Muscle of back (tissue), 3 donors: ENCODE measurements at regions not wholly inside any gene's neighbourhood (a gene's known extent, or its start where the extent isn't known, plus 50 kb on each side); places are given as distances from the start of the nearest gene placed in this dataset.
A peak's percentile ranks its signal among the peaks of the same experiment; 100 is the strongest.
"Not testable (repeated sequence)": the region's sequence is repeated elsewhere in the genome, so short reads cannot be mapped to it uniquely, and the experiment has no call there.

Source experiments
- DNase-seq, 3 donors: peaks; one replicate each; pipeline versions ENCODE4 v3.0.0 to v3.0.0-alpha.2; 2013

GRCh38 chr10:9898633-9899395, 1118.9 kb upstream of the CELF2 start:
- no peak for DNase-seq

- DNase-seq, result peak in 1 of 3 donors; percentile 56
These were observed 1116.9 kb upstream of the CELF2 start for GRCh38 chr10:9900751-9901150.

GRCh38 chr10:9901971-9902370, 1115.7 kb upstream of the CELF2 start:
- DNase-seq, result no peak

- DNase-seq, result peak in 2 of 3 donors; percentile 23 to 59
These were observed 1107.2 kb upstream of the CELF2 start for GRCh38 chr10:9910446-9910845.

- no peak for DNase-seq
These were observed 1106.2 kb upstream of the CELF2 start for GRCh38 chr10:9911488-9911887.

GRCh38 chr10:9913876-9914514, 1103.7 kb upstream of the CELF2 start:
- no peak for DNase-seq

GRCh38 chr10:9921544-9921943, 1096.1 kb upstream of the CELF2 start:
- DNase-seq, result no peak

GRCh38 chr10:9922126-9922870, 1095.4 kb upstream of the CELF2 start:
- peak in 1 of 3 donors; percentile 29 for DNase-seq

- no peak for DNase-seq
These were observed 1091.7 kb upstream of the CELF2 start for GRCh38 chr10:9926003-9926402.

GRCh38 chr10:9926881-9927280, 1090.8 kb upstream of the CELF2 start:
- DNase-seq, result no peak

GRCh38 chr10:9939716-9940115, 1078.0 kb upstream of the CELF2 start:
- no peak for DNase-seq

- no peak for DNase-seq
These were observed 1073.0 kb upstream of the CELF2 start for GRCh38 chr10:9944690-9945089.

GRCh38 chr10:9950070-9950469, 1067.6 kb upstream of the CELF2 start:
- no peak for DNase-seq

GRCh38 chr10:9951481-9952257, 1066.0 kb upstream of the CELF2 start:
- DNase-seq, result peak in 1 of 3 donors; percentile 49

GRCh38 chr10:9957351-9957750, 1060.3 kb upstream of the CELF2 start:
- peak in 1 of 3 donors; percentile 47 for DNase-seq

- not testable (repeated sequence) for DNase-seq
These were observed 1059.8 kb upstream of the CELF2 start for GRCh38 chr10:9957876-9958275.

GRCh38 chr10:9965341-9965740, 1052.3 kb upstream of the CELF2 start:
- DNase-seq, result no peak

GRCh38 chr10:9986786-9987185, 1030.9 kb upstream of the CELF2 start:
- DNase-seq, result no peak

- DNase-seq, result no peak
These were observed 1030.5 kb upstream of the CELF2 start for GRCh38 chr10:9987197-9987596.

- peak; percentile 16 to 62 (median 18) for DNase-seq
These were observed 1025.0 kb upstream of the CELF2 start for GRCh38 chr10:9992661-9993060.

GRCh38 chr10:9994131-9994530, 1023.5 kb upstream of the CELF2 start:
- no peak for DNase-seq

- DNase-seq, result no peak
These were observed 1018.0 kb upstream of the CELF2 start for GRCh38 chr10:9999627-10000026.
